NCI-H146 (cell line): ENCODE measurements at regions not wholly inside any gene's neighbourhood (a gene's known extent, or its start where the extent isn't known, plus 50 kb on each side); places are given as distances from the start of the nearest gene placed in this dataset.

ENCODE experiments used
- DNase-seq: peaks from one replicate; lab custom pipeline; 2025; lab: John Stamatoyannopoulos, UW

- DNase-seq = no peak
Measured at GRCh38 chr17:72342627-72343527, 222.1 kb downstream of the SOX9 start.

GRCh38 chr17:72343911-72344310, 223.1 kb downstream of the SOX9 start:
- no peak for DNase-seq

DNA sequence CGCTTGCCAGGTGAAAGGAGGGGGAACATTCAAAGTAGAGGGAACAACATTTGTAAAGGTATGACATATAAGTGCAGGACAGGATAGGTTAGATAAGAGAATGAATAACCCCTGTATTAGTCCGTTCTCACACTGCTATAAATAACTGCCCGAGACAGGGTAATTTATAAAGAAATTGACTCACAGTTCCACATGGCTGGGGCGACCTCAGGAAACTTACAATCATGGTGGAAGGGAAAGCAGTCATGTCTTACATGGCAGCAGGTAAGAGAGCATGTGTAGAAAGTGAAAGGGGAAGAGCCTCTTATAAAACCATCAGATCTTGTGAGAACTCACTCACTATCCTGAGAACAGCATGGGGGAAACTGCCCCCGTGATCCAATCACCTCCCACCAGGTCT, 223.8 kb downstream of the SOX9 start:
- DNase-seq = no peak

GRCh38 chr17:72345088-72345487, 224.3 kb downstream of the SOX9 start:
- no peak for DNase-seq

DNA sequence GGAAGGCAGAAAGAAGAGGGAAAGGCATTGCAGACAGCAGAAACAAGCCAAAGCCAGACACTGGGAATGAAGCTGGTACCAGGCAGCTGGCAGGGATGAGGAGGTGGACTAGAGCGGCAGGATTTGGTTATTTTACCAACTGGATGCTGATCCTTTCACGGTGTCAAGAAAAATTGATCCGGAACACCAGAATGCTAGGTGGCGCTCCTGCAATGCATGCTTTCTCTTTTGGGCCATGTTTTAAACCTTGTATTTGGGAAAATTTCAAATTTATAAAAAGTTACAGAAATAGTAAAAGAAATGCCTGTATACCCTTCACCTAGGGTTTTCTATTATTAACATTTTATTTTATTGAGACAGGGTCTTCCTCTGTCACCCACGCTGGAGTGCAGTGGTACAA, 224.7 kb downstream of the SOX9 start:
- DNase-seq = no peak

DNA sequence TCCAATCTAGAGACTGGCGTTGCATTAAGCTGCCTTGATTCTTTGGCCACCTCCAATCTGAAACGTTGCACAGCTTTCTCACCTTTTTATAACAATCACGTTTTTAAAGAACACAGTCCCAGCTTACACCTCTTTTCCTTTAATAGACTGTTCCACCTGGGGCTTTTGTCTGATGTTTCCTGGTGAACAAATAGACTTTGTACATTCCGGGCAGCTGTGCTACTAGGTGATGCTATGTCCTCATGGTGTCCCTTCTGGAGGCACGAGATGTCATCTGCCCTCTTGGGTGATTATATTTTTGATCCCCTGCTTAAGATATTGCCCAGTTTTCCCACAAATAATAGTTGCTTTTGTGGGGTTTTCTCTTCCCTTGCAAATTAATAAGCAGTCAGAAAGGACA, 225.5 kb downstream of the SOX9 start:
- DNase-seq = peak; percentile 79

GRCh38 chr17:72349011-72349410, 228.2 kb downstream of the SOX9 start:
- no peak for DNase-seq

DNA sequence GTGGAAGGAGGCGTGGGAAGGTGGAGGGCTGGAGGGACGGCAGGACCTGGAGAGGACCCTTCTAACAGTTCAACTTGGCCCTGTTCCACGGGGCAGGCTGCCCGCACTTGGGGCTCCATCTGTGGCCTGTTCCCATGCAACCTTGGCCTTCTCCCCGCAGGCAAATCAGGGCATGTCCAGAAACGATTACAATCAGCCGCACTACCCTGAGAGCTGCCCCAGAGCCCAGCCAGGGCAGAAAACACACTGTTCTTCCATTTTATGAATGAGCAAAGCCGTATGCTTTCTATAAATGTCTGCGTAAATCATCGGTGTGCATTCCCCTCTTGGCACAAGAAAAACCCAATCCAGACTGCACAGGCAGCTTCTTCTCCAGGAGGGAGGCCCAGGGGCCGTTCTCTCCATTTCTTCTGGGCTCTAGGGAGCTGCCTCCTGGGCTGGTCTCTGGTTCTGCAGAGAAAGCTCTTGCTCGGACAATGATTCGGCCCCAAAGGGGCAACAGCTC, 228.7 kb downstream of the SOX9 start:
- DNase-seq = no peak

GRCh38 chr17:72350073-72350472, 229.3 kb downstream of the SOX9 start:
- no peak for DNase-seq

- no peak for DNase-seq
Measured at GRCh38 chr17:72351365-72351764, 230.5 kb downstream of the SOX9 start.

DNA sequence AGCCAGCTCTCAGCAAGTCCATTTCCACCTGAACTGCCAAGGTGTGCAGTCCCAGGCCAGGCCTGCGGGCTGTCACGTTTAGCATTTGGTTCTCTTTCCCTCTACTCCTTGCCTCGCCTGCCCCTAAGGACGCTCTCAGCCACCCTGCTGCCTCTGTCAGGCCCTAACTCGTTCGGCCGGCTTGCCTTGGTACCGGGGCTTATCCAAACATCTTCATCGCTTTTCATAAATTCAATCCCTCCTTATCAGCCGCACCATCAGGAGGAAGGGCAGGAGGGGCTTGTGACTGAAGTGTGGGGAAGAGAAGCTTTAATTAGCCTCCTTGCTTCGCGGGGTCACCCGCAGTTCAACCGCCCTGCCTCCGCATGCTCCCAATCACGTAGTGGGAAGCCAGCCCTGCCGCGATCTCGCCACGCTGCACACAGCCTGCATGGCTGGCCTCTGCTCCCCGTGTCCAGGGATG, 231.1 kb downstream of the SOX9 start:
- DNase-seq = no peak

- DNase-seq = peak; percentile 52
Measured at GRCh38 chr17:72353502-72353901, 232.7 kb downstream of the SOX9 start.

DNA sequence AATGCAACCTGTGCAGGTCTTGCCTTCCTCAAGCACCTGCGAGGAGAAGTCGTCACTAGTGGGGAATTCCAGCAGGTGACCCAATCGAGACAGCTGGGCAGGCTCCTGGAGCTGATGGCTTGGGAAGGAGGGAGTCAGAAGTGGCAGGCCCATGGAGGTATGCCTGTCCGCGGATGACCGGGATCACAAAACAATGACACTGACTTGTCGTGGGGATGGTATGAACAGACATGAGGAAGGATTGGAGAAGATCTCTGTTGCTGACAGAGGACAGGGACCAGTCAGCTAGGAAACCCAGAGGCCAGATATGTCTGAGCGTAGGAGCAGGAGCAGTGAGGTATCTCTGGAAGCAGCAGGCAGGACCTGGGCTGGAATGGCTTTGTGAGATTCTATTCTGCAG, 233.3 kb downstream of the SOX9 start:
- DNase-seq = peak; percentile 32

DNA sequence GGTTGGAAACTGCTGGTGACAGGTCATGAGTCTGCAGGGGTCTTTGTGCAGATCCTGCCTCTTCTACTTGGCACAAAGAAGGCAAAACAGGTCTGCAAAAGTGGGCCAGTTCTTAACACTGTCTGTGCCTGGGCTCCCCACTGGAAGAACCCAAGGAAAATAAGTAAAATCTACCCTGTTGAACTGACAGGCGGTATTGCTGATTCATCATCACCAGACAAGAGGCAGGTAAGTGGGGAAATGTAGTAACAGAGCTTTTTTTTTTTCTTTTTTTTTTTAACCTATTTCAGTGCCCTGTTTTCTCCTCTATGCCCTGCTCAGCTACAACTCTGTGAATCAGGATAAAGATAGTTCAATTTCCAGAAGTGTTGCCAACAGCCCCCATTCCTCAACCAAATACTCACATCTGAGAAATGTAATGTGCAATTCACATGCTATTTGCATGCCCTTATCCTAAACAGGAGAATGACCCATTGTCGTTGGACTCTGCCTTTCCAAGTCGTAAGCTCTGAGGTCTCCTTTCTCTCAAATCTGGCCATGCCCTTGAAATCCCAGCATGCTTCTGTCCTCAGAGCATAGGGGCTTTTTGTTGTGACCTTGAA, 237.0 kb downstream of the SOX9 start:
- no peak for DNase-seq

GRCh38 chr17:72358465-72358864, 237.6 kb downstream of the SOX9 start:
- no peak for DNase-seq

DNA sequence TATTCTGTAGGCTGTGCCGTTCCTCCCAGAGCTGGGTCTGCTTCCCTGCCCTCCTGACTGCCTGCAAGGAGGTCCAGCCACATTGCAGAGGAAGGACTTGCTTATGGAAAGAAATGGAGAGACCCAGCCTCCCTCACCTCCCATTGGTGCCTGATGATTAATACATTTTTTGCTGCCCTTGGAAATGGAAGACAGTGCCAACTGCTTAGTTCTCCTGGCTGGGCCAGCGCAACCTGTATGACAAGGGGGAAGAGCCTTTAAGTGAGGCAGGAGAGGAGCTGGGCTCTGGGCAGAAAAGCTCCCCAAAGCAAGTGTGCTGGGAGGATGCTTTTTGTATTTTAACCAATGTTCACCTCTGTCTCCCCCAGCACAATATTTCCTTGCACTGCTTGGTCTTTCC, 238.5 kb downstream of the SOX9 start:
- DNase-seq = no peak

DNA sequence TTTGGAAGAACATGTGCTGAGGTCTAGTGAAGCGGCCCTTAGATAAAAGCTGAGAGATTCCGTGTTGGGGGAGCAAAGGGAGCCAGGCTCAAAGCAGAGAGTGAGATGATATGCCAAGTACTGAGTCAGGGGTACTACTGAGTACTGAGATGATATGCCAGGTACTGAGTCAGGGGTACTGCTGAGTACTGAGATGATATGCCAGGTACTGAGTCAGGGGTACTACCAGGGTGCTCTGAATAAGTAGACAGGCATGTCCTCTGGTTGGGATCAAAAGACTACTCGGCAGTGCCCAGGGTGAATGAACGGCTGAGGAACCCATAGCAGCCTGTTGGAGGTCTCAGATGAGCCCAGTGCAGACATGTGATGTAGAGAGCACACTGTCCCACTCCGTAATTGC, 239.0 kb downstream of the SOX9 start:
- DNase-seq = no peak

DNA sequence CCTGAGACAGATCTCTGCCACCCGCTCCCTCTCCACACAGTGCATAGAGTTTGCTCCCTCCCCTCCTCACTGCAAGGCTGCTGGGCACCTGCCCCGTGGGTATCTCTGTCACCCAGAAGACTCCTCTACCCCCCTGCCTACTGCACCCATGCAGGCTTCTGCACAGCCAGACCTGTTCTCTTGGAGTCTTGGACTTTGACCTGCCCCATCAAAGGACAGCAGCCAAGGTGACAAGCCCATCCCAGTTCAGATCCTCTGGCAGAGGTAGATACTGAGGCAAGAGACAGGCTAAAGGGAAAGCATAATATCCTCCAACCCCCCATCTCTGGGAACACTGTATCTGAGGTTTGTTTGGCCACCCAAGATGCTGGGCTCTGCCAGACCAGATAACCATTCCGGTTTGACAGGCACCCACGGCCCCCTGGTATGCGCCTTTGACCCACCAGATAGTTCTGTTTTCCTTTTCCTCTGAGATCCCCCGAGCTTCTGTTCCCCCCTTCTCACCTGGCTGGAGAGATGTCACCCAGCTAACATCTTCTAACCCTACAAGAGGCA, 239.6 kb downstream of the SOX9 start:
- no peak for DNase-seq

DNA sequence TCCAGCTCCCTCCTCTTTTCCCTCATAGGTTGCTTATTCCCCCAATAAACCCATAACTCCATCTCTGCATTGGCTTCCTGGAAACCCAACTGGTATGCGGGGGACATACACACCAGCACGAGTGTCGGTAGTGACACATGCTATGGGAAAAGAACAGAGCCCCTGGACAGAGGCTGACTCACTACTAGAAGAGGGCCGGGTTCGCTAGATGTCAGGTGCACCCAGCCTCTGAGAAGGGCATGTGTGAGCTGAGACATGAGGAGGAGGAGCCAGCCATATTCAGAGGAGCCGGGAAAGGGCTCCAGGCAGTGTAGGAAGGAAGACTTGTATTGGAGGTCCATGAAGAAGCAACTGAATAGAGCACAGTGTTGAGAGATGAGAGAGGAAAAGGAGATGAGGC, 241.1 kb downstream of the SOX9 start:
- no peak for DNase-seq

GRCh38 chr17:72362376-72363088, 241.7 kb downstream of the SOX9 start:
- no peak for DNase-seq

DNA sequence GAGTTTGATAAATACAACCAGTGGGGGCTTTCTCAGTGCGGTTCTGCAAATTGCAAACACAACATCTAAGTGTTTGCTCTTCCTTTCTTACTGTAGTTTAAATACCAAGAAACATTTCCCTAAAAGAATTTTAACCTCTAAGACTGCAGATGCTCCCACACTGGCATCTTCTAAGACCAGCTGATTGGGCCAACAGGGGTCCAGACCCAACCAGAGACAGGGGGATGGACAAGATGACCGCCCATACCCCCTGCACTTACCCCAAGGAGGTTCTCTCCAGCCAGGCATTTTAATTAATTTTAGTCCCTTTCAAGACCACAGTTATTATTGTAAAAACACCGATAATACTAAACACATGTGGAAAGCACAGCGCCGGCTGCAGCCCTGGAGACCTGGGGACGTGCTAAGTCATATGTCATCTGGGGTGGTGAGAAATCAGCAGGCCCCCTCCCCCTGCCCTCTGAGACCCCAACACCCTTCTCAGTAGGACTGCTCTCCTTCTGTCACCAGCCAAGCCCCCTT, 242.3 kb downstream of the SOX9 start:
- no peak for DNase-seq

DNA sequence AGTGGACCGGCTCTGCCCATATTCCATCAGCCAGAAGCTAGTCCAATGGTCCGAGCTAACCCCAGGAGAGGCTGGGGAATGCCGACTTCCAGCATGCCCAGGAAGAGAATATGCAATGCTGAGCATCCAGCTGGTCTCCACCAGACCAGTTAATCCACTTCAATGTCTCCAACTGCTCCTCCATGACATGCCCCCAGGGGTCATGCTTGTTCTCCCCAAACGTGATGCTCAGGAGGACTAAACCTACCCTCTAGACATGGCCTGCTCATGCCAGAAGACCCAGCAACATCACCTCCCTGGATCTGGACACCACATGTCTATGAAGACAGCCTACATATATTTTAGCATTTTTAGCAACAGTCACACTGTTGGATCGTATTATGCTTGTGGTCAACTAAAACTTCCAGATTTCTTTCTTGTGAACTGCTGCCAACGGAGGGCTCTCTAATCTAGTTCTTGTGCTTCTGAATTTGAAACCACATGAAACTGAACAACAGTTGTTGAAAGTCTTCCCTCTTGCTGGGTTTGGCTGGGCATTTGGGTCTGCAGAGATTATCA, 245.1 kb downstream of the SOX9 start:
- DNase-seq = no peak
